ENCODE measurements at regions not wholly inside any gene's neighbourhood (a gene's known extent, or its start where the extent isn't known, plus 50 kb on each side); places are given as distances from the start of the nearest gene placed in this dataset.

DNA sequence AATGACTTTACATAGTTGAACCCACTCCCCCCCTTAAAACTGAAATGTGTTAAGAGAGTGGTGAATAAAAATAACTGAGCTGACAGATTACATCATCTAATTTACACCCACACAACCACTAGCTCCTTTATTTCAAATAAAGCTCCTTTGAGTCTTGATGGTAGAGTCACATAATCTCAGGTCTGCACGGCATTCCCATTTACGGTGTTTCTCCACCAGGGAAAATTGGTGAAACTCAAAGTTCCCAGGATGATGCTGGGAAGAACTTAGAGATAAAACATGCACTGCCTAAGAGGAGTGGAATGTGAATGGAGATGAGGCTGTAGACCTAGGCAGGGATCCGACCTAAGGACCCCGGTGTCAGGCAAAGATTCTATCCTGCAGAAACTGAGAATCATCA is 727.8 kb upstream of the ADAMTS5 start:
- H3K36me3 ChIP-seq (ENCODE audit: insufficient read depth, low read length), result no peaks in the 10 kb centered on the region
- no peaks in the 10 kb centered on the region for H3K79me2 ChIP-seq (ENCODE audit: insufficient read depth, low read length)
- H3K4me3 ChIP-seq (ENCODE audit: insufficient read depth, low read length), result no peak overlapping the region
- H3K27me3 ChIP-seq (ENCODE audit: insufficient read depth, low read length), result no peaks in the 10 kb centered on the region
- H4K20me1 ChIP-seq (ENCODE audit: insufficient read depth, low read length), result no peaks in the 10 kb centered on the region
- no peak for DNase-seq (ENCODE audit: insufficient read length, low spot score, missing footprints)
- TF ChIP-seq, protein P1, sequence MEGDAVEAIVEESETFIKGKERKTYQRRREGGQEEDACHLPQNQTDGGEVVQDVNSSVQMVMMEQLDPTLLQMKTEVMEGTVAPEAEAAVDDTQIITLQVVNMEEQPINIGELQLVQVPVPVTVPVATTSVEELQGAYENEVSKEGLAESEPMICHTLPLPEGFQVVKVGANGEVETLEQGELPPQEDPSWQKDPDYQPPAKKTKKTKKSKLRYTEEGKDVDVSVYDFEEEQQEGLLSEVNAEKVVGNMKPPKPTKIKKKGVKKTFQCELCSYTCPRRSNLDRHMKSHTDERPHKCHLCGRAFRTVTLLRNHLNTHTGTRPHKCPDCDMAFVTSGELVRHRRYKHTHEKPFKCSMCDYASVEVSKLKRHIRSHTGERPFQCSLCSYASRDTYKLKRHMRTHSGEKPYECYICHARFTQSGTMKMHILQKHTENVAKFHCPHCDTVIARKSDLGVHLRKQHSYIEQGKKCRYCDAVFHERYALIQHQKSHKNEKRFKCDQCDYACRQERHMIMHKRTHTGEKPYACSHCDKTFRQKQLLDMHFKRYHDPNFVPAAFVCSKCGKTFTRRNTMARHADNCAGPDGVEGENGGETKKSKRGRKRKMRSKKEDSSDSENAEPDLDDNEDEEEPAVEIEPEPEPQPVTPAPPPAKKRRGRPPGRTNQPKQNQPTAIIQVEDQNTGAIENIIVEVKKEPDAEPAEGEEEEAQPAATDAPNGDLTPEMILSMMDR (IDR thresholded peaks at IDR 0.05; ENCODE audit: extremely low read depth, low read depth, low read length), result no peak
- peaks cover 26% of the 10 kb centered on the region for H3K4me1 ChIP-seq (ENCODE audit: insufficient read depth, low read length)
- H3K9me3 ChIP-seq (ENCODE audit: low read depth, low read length), result no peaks in the 10 kb centered on the region
- no peak overlapping the region for H3K4me2 ChIP-seq (ENCODE audit: insufficient read depth, low read length)
- peak overlapping the region; percentile 87 for H3K27ac ChIP-seq (ENCODE audit: low read depth, low read length)
- no peak overlapping the region for H2AFZ ChIP-seq (ENCODE audit: low read length)

DNA sequence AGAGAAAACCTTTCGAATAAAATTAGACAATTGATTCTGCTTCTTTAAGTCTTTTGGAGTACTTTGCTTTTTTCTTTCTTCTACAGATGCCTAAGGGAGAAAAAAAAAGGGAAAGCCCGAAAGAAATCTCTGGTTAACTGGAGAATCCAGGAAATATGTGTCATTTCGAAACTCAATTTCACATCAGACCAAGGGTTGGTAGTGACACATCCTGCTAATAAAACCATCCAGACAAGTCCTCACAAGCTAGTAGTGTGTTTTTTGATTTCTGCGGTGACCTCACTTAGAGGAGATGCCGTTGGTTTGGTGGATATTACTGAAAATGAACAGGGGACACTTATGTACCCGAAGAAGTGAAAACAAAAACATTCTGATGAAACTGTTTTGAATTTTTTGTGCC is 726.5 kb upstream of the ADAMTS5 start:
- Histone ChIP-seq H3K27me3 (ENCODE audit: insufficient read depth, low read length) (no peaks in the 10 kb centered on the region), H3K27ac (ENCODE audit: low read depth, low read length) (peak overlapping the region; percentile 87), H4K20me1 (ENCODE audit: insufficient read depth, low read length) (no peaks in the 10 kb centered on the region), H3K4me1 (ENCODE audit: insufficient read depth, low read length) (peaks cover 26% of the 10 kb centered on the region), H3K9me3 (ENCODE audit: low read depth, low read length) (no peaks in the 10 kb centered on the region), H3K4me2 (ENCODE audit: insufficient read depth, low read length) (peak overlapping the region; percentile 64), H3K79me2 (ENCODE audit: insufficient read depth, low read length) (no peaks in the 10 kb centered on the region), H3K36me3 (ENCODE audit: insufficient read depth, low read length) (no peaks in the 10 kb centered on the region), H3K4me3 (ENCODE audit: insufficient read depth, low read length) (no peak overlapping the region), H2AFZ (ENCODE audit: low read length) (peak overlapping the region; percentile 39)
- TF ChIP-seq, protein P1 (IDR thresholded peaks at IDR 0.05; ENCODE audit: extremely low read depth, low read depth, low read length), result no peak
- peak; percentile 85 for DNase-seq (ENCODE audit: insufficient read length, low spot score, missing footprints)

- peaks cover 26% of the 10 kb centered on the region for H3K4me1 ChIP-seq (ENCODE audit: insufficient read depth, low read length)
- no peak overlapping the region for H3K4me3 ChIP-seq (ENCODE audit: insufficient read depth, low read length)
- H3K36me3 ChIP-seq (ENCODE audit: insufficient read depth, low read length), result no peaks in the 10 kb centered on the region
- no peak overlapping the region for H2AFZ ChIP-seq (ENCODE audit: low read length)
- no peaks in the 10 kb centered on the region for H4K20me1 ChIP-seq (ENCODE audit: insufficient read depth, low read length)
- H3K79me2 ChIP-seq (ENCODE audit: insufficient read depth, low read length), result no peaks in the 10 kb centered on the region
- DNase-seq (ENCODE audit: insufficient read length, low spot score, missing footprints), result no peak
- H3K27me3 ChIP-seq (ENCODE audit: insufficient read depth, low read length), result no peaks in the 10 kb centered on the region
- H3K27ac ChIP-seq (ENCODE audit: low read depth, low read length), result peak overlapping the region; percentile 13
- TF ChIP-seq, protein P1 (IDR thresholded peaks at IDR 0.05; ENCODE audit: extremely low read depth, low read depth, low read length), result no peak
- no peak overlapping the region for H3K4me2 ChIP-seq (ENCODE audit: insufficient read depth, low read length)
- no peaks in the 10 kb centered on the region for H3K9me3 ChIP-seq (ENCODE audit: low read depth, low read length)
Measured at GRCh38 chr21:27691516-27691915, 724.6 kb upstream of the ADAMTS5 start.

DNA sequence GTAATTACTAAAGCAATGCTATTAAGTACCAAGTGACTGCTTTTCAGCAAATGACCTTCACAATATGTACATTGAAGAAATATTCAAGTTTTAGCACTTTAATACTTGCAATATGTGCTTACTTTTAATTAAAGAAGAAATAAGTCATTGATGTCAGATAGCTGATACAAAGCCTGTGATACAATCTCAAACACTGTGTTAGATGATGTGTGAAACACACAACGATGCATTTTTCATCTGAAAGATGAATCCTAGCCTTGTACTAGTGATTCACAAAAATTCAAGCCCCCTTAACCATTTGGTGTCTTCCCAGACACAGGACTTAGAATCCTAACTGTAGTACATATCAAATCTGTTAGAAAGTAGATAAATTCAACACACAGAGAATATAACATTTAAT is 724.1 kb upstream of the ADAMTS5 start:
- TF ChIP-seq, protein P1 (IDR thresholded peaks at IDR 0.05; ENCODE audit: extremely low read depth, low read depth, low read length), result no peak
- no peaks in the 10 kb centered on the region for H3K9me3 ChIP-seq (ENCODE audit: low read depth, low read length)
- no peaks in the 10 kb centered on the region for H4K20me1 ChIP-seq (ENCODE audit: insufficient read depth, low read length)
- no peaks in the 10 kb centered on the region for H3K79me2 ChIP-seq (ENCODE audit: insufficient read depth, low read length)
- DNase-seq (ENCODE audit: insufficient read length, low spot score, missing footprints), result no peak
- no peak overlapping the region for H3K4me2 ChIP-seq (ENCODE audit: insufficient read depth, low read length)
- H3K27me3 ChIP-seq (ENCODE audit: insufficient read depth, low read length), result no peaks in the 10 kb centered on the region
- no peaks in the 10 kb centered on the region for H3K36me3 ChIP-seq (ENCODE audit: insufficient read depth, low read length)
- no peak overlapping the region for H3K4me3 ChIP-seq (ENCODE audit: insufficient read depth, low read length)
- peak overlapping the region; percentile 13 for H3K27ac ChIP-seq (ENCODE audit: low read depth, low read length)
- H3K4me1 ChIP-seq (ENCODE audit: insufficient read depth, low read length), result peaks cover 26% of the 10 kb centered on the region
- no peak overlapping the region for H2AFZ ChIP-seq (ENCODE audit: low read length)

All from osteoblast (primary cell).